HG03521 (cell line): ENCODE measurements at regions not wholly inside any gene's neighbourhood (a gene's known extent, or its start where the extent isn't known, plus 50 kb on each side); places are given as distances from the start of the nearest gene placed in this dataset.
"Not testable (repeated sequence)": the region's sequence is repeated elsewhere in the genome, so short reads cannot be mapped to it uniquely, and the experiment has no call there.

Experiments used
- ATAC-seq: cut with Tn5 transposase; IDR thresholded peaks from one replicate; pipeline ENCODE4 v1.9.1; 2021; ENCODE audit warnings: mild to moderate bottlenecking, moderate library complexity; ENCODE audit not compliant: unreplicated experiment

- ATAC-seq, result no peak
Observed at GRCh38 chr13:59061621-59062020, 1102.1 kb downstream of the DIAPH3 start.

GRCh38 chr13:59064042-59064441 lies 1099.7 kb downstream of the DIAPH3 start:
- no peak for ATAC-seq

GRCh38 chr13:59076386-59076785 lies 1087.3 kb downstream of the DIAPH3 start:
- ATAC-seq, result not testable (repeated sequence)

- ATAC-seq, result no peak
Observed at GRCh38 chr13:59086147-59086546, 1077.6 kb downstream of the DIAPH3 start.

- ATAC-seq, result no peak
Observed at GRCh38 chr13:59088716-59089115, 1075.0 kb downstream of the DIAPH3 start.

- no peak for ATAC-seq
Observed at GRCh38 chr13:59094181-59094580, 1069.5 kb downstream of the DIAPH3 start.

- no peak for ATAC-seq
Observed at GRCh38 chr13:59099182-59099974, 1064.3 kb downstream of the DIAPH3 start.

- ATAC-seq, result no peak
Observed at GRCh38 chr13:59103004-59103768, 1060.5 kb downstream of the DIAPH3 start.

GRCh38 chr13:59111751-59112171 lies 1052.0 kb downstream of the DIAPH3 start:
- ATAC-seq, result no peak

GRCh38 chr13:59112221-59112718 lies 1051.5 kb downstream of the DIAPH3 start:
- no peak for ATAC-seq

GRCh38 chr13:59119475-59119874 lies 1044.3 kb downstream of the DIAPH3 start:
- no peak for ATAC-seq

- no peak for ATAC-seq
Observed at GRCh38 chr13:59120297-59120843, 1043.4 kb downstream of the DIAPH3 start.

- ATAC-seq, result no peak
Observed at GRCh38 chr13:59121507-59121906, 1042.2 kb downstream of the DIAPH3 start.

- ATAC-seq, result no peak
Observed at GRCh38 chr13:59126474-59126873, 1037.3 kb downstream of the DIAPH3 start.

- ATAC-seq, result no peak
Observed at GRCh38 chr13:59133903-59134302, 1029.8 kb downstream of the DIAPH3 start.

GRCh38 chr13:59144700-59145099 lies 1019.0 kb downstream of the DIAPH3 start:
- no peak for ATAC-seq

- no peak for ATAC-seq
Observed at GRCh38 chr13:59145381-59145780, 1018.3 kb downstream of the DIAPH3 start.

- no peak for ATAC-seq
Observed at GRCh38 chr13:59157181-59157580, 1006.5 kb downstream of the DIAPH3 start.

GRCh38 chr13:59166174-59166573 lies 997.6 kb downstream of the DIAPH3 start:
- no peak for ATAC-seq

GRCh38 chr13:59172076-59172475 lies 991.7 kb downstream of the DIAPH3 start:
- no peak for ATAC-seq

GRCh38 chr13:59176775-59177174 lies 987.0 kb downstream of the DIAPH3 start:
- ATAC-seq, result no peak

GRCh38 chr13:59178344-59178743 lies 985.4 kb downstream of the DIAPH3 start:
- ATAC-seq, result no peak
